CD4-positive, alpha-beta T cell treated with Interleukin-2 at 100 ng/mL for 4 hours (primary cell): ENCODE measurements at regions not wholly inside any gene's neighbourhood (a gene's known extent, or its start where the extent isn't known, plus 50 kb on each side); places are given as distances from the start of the nearest gene placed in this dataset.
"Not testable (repeated sequence)": the region's sequence is repeated elsewhere in the genome, so short reads cannot be mapped to it uniquely, and the experiment has no call there.

Source experiments
- DNase-seq: peaks from one replicate; pipeline ENCODE4 v3.0.0-alpha.2; 2020; ENCODE audit warnings: low spot score

DNA sequence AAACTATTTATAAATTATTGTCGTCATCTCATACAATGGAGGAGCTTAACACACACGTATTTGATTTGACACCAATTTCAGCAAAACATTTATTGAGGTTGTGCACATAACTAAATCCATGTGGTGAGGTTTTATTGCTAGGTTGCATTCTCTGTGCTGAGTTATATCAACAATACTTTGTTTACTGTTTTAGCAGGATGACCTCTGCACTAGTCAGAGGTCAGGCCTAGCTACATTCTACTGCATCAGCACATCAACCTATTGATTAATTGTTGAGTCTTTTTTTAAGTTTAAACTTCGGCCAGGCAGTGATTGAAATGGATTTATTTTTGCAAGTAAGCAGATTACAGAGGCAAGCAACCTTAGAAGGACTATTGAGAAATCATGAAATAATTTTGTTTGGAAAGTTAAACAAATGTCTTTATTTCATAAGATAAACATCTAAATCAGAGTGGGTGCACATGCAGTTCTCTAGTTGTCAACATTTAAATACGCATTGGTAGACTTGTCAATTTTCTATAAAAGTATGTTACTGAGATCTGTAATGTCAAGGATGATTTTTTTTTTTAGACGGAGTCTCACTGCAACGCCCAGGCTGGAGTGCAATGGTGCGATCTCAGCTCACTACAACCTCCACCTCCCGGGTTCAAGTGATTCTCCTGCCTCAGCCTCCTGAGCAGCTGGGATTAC lies 75.2 kb upstream of the CD28 start:
- no peak for DNase-seq

DNA sequence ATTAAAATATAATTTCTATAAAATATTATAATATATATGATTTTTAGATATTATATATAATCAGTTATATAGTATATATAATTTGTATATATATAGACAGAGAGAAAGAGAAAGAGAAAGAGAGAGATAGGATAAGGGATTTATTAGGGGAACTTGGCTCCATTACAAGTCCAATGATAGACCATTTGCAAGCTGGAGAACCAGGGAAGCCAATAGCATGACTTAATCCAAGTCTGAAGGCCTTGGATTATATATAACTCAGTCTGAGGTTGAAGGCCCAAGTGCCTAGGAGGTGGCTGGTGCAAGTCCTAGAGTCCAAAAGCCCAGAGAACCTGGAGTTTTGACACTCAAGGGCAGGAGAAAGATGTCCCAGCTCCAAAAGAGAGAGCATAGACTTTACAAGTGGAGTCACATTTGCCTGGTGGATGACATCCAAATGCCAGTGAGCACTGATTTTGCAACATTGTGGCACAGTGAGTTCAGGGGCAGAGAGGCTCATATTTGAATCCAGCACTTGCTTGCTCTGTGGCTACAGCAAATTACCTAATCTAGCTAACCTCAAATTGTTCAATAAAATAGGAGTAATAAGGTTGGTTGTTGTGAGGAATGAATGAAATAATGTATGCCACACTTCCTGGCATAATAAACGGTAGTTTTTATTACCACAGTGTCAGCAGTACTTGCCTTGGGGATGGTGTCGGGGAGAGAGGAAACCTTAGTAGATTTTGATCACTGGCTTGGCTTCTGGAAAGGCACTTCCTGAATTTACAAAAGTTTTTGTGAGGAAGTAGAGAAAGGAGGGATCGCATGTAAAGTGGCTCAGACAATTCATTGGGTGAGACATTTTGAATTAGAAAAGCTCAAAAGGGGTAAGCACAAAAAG lies 69.6 kb upstream of the CD28 start:
- DNase-seq, result no peak

DNA sequence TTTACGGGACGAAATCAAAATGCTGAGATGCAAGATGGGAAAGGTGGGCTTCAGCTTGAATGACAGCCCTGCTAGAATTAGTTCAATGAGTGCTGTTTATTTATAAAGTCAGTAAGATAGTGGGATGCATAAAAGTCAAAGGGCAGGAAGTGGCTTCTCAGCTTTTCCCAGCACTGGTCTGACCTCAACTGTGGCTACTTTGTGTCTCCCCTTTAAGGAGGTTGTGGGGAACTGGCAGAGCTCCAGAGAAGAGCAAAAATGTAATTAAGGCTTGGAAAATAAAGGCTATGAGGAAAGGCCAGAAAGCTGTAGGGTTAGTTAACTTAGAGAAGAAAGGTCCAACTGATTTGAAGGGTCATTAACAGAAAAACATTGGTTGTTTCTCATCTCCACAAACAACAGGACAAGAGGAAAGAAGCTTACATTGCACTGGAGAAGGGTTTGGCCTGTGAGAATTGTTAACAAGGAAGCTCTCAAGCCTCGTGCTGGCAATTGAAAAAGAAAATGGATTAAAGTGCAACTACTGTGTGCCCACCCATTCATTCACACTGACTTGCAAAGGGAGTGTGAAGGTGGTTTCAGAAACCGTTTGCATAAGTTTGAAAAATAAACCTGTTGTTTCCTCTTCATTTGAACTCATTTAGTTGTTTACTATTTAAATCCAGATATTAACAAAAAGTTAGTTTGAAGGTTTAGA lies 68.8 kb upstream of the CD28 start:
- DNase-seq, result no peak

DNA sequence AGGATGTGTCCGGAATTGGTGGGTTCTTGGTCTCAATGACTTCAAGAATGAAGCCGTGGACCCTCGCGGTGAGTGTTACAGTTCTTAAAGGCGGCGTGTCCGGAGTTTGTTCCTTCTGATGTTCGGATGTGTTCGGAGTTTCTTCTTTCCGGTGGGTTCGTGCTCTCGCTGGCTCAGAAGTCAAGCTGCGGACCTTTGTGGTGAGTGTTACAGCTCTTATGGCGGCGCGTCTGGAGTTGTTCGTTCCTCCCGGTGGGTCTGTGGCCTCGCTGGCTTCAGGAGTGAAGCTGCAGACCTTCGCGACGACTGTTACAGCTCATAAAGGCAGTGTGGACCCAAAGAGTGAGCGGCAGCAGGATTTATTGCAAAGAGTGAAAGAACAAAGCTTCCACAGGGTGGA lies 64.6 kb upstream of the CD28 start:
- not testable (repeated sequence) for DNase-seq

DNA sequence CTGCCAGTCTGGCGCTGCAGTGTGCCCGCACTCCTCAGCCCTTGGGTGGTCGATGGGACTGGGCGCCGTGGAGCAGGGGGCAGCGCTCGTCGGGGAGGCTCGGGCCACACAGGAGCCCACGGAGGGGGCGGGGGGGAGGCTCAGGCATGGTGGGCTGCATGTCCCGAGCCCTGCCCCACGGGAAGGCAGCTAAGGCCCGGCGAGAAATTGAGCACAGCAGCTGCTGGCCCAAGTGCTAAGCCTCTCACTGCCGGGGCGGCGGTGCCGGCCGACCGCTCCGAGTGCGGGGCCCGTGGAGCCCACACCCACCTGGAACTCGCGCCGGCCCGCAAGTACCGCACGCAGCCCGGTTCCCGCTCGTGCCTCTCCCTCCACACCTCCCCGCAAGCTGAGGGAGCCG lies 63.6 kb upstream of the CD28 start:
- DNase-seq, result not testable (repeated sequence)

DNA sequence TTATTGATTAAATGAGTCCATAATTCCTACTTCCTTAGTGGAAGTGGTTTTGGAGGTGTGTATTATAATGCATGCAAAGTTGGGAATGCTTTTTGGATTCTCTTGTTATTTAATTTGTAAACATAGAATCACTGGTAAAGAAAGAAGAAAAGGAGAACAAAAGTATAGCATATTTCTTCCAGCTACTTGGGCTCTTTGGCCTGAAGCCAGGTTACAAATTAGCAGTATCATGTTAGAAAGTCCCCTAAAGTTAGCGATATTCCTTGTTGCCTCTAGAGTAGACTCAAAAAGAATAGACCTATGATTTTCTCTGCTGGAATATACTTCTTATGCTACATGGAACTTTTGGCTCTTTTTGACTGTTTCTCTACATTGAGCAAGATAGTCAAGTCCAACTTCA lies 60.6 kb upstream of the CD28 start:
- no peak for DNase-seq

DNA sequence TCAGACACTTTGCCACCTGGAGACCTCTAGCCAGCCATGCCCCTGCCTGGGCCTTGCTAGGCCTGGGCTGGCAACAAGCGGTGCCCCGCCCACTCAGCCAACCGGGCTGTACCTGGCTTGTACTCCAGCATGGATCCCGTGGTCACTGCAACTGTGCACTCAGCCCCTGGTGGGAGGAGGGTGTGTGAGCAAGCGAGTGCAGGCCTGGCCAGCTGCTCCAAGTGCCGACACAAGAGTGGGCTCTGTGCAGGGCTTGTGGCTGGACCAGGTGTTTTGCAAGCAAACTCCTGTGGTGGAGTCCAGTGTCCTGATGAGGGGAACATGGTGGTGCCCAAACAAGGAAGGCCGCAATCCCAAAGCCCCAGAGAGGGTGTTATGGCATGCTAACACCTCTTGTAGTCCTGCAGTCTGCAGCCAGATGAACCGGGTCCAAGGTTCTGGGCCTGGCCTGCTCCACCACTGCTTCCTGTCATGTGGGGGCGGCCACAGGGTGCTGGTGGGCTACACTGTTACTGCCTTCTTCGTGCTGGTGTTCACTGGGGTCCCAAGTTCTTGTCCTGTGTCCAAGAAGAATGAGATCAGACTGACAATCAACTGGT lies 60.1 kb upstream of the CD28 start:
- DNase-seq, result no peak

DNA sequence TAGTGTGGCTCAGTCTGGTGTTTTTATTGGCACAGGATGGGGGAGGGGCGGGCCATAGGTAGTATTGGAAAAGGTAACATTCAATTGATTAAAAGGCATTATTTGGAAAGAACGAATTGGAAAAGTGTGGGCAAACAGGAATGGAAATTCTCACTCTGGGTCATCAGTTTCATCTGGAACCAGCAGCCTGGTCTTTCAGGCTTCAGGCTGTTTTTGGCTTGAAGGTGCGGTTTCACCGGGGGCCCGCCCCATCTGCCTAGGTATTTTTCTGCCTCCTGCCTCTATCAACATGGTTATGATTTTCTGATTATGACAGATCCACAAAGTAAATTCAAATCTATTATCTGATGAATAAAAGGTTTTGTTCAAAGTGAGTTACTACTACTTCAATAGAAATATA lies 59.5 kb upstream of the CD28 start:
- no peak for DNase-seq

DNA sequence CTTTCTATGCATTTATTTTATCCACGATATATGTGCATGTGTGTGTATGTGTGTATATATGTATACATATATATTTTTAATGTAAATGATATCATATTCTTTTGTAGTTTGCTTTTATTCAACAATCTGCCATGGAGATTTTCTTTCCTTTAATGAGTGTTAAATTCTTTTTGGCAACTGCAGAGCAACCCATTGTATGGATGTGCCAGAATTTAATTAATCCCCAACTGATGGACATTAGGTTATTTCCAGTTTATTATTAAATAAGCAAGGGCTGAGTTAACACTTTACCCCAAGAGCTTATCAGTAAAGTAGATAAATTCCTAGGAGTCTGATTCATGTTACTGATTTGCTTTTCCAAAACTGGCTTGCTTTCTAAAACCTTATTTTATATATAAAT lies 58.9 kb upstream of the CD28 start:
- no peak for DNase-seq

DNA sequence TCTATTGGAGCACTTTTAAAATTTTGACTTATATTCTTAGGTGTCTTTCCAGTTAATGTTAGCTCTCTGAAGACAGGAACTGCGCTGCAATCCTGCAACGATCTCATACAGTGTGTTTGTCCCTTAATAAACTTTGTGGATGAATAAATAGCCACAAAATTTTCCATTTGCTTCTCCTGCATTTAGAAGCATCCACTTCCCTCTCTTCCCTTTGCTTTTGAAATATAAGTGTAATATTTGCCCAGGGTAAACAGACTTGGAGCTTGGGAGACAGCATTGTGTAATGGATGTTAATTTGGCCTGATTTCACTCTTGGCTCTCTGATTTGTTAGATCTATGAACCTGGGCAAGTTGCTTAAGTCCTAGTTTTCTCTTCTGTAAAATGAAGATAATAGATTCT lies 58.2 kb upstream of the CD28 start:
- DNase-seq, result no peak

DNA sequence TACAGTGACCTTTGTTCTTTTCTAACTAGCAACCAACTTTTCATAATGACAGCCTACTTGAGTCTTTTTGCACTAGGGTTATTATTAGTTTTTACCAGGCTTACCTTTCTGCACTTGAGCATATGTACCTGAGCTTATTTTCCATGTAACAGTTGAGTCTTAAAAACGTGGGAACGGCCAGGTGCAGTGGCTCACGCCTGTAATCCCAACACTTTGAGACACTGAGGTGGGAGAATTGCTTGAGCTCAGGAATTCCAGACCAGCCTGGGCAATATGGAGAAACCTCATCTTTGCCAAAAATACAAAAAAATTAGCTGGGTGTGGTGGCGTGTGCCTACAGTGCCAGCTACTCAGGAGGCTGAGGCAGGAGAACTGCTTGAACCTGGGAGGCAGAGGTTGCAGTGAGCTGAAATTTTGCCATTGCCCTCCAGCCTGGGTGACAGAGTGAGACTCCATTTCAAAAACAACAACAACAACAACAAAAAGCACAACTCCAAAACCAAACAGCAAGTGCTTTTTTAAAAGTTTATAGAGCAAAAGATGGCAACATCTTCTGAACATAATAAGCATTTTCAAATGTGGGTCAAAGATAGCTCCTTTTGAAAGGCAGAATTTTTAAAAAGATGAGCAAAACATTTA lies 57.1 kb upstream of the CD28 start:
- DNase-seq, result no peak

DNA sequence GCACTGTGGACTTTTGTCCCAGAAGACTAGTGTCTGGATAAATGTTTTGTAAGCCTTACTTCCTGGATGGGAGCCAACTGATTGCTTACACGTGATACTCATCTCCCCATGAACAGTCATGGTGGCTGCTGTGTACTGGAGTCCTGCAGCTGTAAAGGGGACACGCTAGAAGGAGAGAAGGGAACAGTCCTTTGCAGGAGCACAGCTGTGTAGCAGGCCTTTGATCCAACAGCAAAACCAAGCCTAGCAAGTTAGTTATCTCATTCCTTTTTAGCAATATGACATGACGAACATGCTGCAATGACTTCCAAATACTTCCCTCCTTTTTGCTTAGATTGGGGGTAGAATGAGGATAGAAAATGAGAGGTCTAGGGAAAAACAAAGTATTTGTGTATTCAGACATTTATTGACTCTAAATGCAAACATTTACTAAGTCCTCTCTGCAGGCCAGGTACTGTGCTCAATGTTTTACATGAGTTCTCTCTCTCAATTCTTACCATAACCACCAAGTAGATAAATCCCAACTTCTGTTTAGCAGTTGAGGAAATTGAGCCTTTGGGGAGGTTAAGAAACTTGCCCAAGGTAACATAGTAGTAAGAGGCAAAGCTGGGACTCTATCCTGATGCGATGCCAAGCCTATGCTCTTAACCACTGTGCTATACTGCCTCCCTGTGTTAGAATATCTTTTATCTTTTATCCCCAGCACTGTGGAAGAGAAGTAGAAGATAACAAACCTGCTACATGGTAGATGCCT lies 55.4 kb upstream of the CD28 start:
- peak; percentile 20 for DNase-seq

DNA sequence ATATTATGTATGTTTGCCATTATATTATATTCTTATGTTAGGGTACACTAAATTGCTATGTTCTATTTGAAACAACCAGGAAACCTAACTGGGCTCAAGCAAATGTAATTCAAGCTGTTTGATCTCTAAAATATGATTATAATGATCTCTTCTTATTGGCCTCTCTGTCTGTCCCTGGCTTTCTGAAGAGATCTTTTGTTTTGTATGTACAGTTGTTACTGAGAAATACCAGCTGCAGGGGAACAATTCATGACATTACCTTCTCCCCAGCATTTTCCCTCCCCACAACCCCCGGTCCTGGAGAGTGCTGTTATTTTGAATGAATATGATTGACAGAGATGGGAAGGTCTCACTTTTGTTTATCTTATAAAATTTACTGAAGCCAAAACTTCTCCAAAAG lies 54.8 kb upstream of the CD28 start:
- no peak for DNase-seq

DNA sequence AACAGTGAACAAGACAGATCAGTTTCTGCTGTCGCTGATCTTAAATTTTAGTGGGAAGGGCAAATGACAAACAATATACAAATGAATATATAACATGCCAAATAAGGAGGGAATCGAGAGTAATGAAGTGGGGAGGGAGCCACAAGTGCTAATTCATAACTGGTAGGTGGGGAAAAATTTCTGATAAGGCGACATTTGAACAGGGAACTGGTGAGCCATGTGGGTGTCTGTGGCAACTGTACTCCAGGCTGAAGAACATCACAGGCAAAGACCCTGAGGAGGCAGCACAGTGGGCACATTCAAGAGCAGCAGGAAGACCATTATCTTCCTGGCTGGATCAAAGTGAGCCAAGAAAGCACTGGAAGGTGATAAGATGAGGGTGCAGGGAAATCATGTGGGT lies 51.6 kb upstream of the CD28 start:
- DNase-seq, result no peak

DNA sequence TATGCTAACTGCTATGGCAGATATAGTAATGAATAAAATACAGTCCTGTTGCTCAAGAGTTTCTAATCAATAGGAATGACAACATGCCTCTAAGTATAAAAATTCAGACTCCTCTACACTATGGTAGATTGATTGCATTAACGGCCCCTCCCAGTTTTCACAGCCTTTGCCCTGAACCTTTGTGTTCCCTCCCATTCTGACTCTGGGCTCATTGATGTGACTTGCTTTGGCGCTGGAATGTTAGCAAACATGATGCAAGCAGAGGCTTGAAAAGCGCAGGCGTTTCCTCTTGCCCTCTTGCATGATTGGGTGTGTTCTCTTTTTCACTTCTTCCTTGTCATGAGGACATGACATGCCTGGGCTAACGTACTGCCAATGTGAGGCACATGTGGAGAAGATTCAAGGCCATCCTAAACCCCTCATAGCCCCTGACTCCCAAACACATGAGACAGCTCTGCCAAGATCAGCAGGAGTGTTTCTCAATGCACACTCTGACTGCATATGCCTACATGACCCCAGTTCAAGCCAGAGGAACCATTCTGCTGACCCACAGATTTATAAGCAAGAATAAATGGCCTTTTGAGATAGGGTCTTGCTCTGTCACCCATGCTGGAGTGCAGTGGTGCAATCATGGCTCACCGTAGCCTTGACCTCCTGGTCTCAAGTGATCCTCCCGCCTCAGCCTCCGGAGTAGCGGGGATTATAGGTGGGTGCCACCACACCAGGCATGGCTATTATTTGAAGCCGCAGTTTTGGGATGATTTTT lies 49.7 kb upstream of the CD28 start:
- no peak for DNase-seq
